GM12878 (cell line): ENCODE measurements at regions not wholly inside any gene's neighbourhood (a gene's known extent, or its start where the extent isn't known, plus 50 kb on each side); places are given as distances from the start of the nearest gene placed in this dataset.
"Not testable (repeated sequence)": the region's sequence is repeated elsewhere in the genome, so short reads cannot be mapped to it uniquely, and the experiment has no call there.

Source experiments
- CREM ChIP-seq: IDR thresholded peaks from 2 replicates; pipeline ENCODE4 v1.6.1; 2014; ENCODE audit warnings: antibody characterized with exemption, low read depth
- ETV6 ChIP-seq, 2 experiments: fragments of 450-650 bp in 1 of 2; IDR thresholded peaks in 1 of 2; conservative IDR thresholded peaks in 1 of 2; 2 replicates each; pipeline ENCODE4 v1.6.1; 2014; ENCODE audit warnings: antibody characterized with exemption in 1 of 2, borderline replicate concordance in 1 of 2, low read depth in 1 of 2, mild to moderate bottlenecking in 1 of 2, moderate library complexity in 1 of 2
- EZH2 ChIP-seq: IDR thresholded peaks from 2 replicates; pipeline ENCODE4 v1.6.1; 2012; ENCODE audit warnings: low read depth, mild to moderate bottlenecking, control low read depth, inconsistent platforms, low read length, borderline replicate concordance; ENCODE audit not compliant: control insufficient read depth
- NFIC ChIP-seq: IDR thresholded peaks from 2 replicates; pipeline ENCODE4 v1.6.1; 2012; ENCODE audit warnings: low read depth, mild to moderate bottlenecking, inconsistent platforms, low read length, moderate library complexity
- POLR2A ChIP-seq: IDR thresholded peaks from 2 replicates; pipeline ENCODE4 v1.6.1; 2011; ENCODE audit warnings: low read depth, mild to moderate bottlenecking, low read length
- POLR2AphosphoS5 ChIP-seq: IDR thresholded peaks from 2 replicates; pipeline ENCODE4 v1.6.1; 2011; ENCODE audit warnings: mild to moderate bottlenecking, low read length, inconsistent platforms
- RB1 ChIP-seq: fragments of 450-650 bp; formaldehyde crosslinking; IDR thresholded peaks from 2 replicates; pipeline ENCODE4 v1.6.1; 2017; ENCODE audit warnings: mild to moderate bottlenecking, borderline replicate concordance
- SIX5 ChIP-seq: IDR thresholded peaks from 2 replicates; pipeline ENCODE4 v1.6.1; 2011; ENCODE audit warnings: mild to moderate bottlenecking, low read depth, low read length, moderate library complexity; ENCODE audit not compliant: severe bottlenecking
- SP1 ChIP-seq: IDR thresholded peaks from one replicate; pipeline ENCODE4 v1.6.1; 2011; ENCODE audit warnings: low read depth, low read length
- TF ChIP-seq, protein P1 (sequence below): fragments of 450-650 bp; IDR thresholded peaks from 2 replicates; pipeline ENCODE4 v1.6.1; 2017; ENCODE audit warnings: mild to moderate bottlenecking
- TF ChIP-seq, protein P2 (sequence below), 3 experiments: IDR thresholded peaks in 2 of 3; conservative IDR thresholded peaks in 1 of 3; 2 replicates each; pipeline ENCODE4 v1.5.1; 2011; ENCODE audit warnings: low read depth in 3 of 3, low read length in 3 of 3, mild to moderate bottlenecking in 3 of 3, control low read depth in 2 of 3, moderate library complexity in 2 of 3, inconsistent platforms in 1 of 3, mixed read lengths in 1 of 3; ENCODE audit not compliant: control insufficient read depth in 2 of 3, insufficient read depth in 1 of 3; ENCODE audit errors: extremely low read depth in 1 of 3
- TF ChIP-seq, protein P3 (sequence below): IDR thresholded peaks from 2 replicates; pipeline ENCODE4 v1.6.1; 2011; ENCODE audit warnings: borderline replicate concordance, low read depth, mild to moderate bottlenecking, moderate library complexity, low read length; ENCODE audit not compliant: insufficient read depth, poor library complexity, severe bottlenecking

GRCh38 chrX:63201987-63202386 is 149.1 kb downstream of the SPIN4 start:
- TF ChIP-seq EZH2; POLR2AphosphoS5; NFIC; SIX5; POLR2A; SP1; CREM; ETV6 (conservative IDR thresholded peaks at IDR 0.05 in 1 of 2, IDR thresholded peaks at IDR 0.05 in 1 of 2; ENCODE audit: borderline replicate concordance in 1 of 2, low read depth in 1 of 2); RB1: not testable (repeated sequence)
- TF ChIP-seq, protein P1, sequence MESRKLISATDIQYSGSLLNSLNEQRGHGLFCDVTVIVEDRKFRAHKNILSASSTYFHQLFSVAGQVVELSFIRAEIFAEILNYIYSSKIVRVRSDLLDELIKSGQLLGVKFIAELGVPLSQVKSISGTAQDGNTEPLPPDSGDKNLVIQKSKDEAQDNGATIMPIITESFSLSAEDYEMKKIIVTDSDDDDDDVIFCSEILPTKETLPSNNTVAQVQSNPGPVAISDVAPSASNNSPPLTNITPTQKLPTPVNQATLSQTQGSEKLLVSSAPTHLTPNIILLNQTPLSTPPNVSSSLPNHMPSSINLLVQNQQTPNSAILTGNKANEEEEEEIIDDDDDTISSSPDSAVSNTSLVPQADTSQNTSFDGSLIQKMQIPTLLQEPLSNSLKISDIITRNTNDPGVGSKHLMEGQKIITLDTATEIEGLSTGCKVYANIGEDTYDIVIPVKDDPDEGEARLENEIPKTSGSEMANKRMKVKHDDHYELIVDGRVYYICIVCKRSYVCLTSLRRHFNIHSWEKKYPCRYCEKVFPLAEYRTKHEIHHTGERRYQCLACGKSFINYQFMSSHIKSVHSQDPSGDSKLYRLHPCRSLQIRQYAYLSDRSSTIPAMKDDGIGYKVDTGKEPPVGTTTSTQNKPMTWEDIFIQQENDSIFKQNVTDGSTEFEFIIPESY, result not testable (repeated sequence)
- TF ChIP-seq, protein P2, sequence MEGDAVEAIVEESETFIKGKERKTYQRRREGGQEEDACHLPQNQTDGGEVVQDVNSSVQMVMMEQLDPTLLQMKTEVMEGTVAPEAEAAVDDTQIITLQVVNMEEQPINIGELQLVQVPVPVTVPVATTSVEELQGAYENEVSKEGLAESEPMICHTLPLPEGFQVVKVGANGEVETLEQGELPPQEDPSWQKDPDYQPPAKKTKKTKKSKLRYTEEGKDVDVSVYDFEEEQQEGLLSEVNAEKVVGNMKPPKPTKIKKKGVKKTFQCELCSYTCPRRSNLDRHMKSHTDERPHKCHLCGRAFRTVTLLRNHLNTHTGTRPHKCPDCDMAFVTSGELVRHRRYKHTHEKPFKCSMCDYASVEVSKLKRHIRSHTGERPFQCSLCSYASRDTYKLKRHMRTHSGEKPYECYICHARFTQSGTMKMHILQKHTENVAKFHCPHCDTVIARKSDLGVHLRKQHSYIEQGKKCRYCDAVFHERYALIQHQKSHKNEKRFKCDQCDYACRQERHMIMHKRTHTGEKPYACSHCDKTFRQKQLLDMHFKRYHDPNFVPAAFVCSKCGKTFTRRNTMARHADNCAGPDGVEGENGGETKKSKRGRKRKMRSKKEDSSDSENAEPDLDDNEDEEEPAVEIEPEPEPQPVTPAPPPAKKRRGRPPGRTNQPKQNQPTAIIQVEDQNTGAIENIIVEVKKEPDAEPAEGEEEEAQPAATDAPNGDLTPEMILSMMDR (IDR thresholded peaks at IDR 0.05 in 2 of 3, conservative IDR thresholded peaks at IDR 0.05 in 1 of 3; ENCODE audit: control insufficient read depth in 2 of 3, extremely low read depth in 1 of 3, insufficient read depth in 1 of 3, low read depth in 3 of 3, low read length in 3 of 3), result not testable (repeated sequence)
- TF ChIP-seq, protein P3, sequence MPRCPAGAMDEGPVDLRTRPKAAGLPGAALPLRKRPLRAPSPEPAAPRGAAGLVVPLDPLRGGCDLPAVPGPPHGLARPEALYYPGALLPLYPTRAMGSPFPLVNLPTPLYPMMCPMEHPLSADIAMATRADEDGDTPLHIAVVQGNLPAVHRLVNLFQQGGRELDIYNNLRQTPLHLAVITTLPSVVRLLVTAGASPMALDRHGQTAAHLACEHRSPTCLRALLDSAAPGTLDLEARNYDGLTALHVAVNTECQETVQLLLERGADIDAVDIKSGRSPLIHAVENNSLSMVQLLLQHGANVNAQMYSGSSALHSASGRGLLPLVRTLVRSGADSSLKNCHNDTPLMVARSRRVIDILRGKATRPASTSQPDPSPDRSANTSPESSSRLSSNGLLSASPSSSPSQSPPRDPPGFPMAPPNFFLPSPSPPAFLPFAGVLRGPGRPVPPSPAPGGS, result not testable (repeated sequence)
